GM12874 (cell line): ENCODE measurements at regions not wholly inside any gene's neighbourhood (a gene's known extent, or its start where the extent isn't known, plus 50 kb on each side); places are given as distances from the start of the nearest gene placed in this dataset.

Experiments
- TF ChIP-seq, protein P1 (sequence below): IDR thresholded peaks from 2 replicates; pipeline ENCODE4 v1.5.1; 2011; ENCODE audit warnings: low read depth, mild to moderate bottlenecking, control low read depth, low read length, moderate library complexity; ENCODE audit not compliant: insufficient read depth

DNA sequence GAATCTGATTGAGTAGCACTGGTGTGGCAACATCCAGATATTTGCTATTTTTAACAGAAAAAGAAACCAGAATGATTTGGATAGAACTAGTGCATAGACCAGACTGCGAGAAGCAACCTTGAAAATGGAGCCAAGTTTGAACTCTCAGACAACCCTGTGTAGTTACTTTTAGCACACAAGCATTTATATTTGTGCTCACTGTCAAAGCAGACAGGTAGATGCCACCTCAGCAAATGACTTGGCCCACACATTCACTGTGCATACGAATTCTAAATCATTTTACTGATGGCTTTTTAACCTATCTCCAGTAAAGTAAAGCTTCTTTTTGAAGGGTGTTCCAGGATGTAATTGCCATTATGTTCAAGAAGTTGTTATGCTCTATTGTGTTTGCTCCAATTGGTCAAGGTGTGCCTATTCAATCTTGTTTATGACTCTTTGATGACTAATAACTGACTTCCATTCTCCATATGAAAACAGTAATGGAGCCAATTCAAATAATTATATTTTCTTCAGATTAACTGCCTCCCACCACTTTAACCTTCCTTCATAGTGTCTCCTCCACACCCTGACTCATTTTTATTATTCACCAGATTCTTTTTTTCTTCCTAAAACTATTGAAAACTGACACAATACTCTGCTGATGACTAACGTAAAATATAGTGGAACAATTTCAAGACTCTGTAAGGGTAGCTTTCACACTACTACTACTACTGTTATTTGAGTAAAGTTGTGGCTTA lies 138.5 kb downstream of the CCER1 start:
- TF ChIP-seq, protein P1, sequence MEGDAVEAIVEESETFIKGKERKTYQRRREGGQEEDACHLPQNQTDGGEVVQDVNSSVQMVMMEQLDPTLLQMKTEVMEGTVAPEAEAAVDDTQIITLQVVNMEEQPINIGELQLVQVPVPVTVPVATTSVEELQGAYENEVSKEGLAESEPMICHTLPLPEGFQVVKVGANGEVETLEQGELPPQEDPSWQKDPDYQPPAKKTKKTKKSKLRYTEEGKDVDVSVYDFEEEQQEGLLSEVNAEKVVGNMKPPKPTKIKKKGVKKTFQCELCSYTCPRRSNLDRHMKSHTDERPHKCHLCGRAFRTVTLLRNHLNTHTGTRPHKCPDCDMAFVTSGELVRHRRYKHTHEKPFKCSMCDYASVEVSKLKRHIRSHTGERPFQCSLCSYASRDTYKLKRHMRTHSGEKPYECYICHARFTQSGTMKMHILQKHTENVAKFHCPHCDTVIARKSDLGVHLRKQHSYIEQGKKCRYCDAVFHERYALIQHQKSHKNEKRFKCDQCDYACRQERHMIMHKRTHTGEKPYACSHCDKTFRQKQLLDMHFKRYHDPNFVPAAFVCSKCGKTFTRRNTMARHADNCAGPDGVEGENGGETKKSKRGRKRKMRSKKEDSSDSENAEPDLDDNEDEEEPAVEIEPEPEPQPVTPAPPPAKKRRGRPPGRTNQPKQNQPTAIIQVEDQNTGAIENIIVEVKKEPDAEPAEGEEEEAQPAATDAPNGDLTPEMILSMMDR: no peak

DNA sequence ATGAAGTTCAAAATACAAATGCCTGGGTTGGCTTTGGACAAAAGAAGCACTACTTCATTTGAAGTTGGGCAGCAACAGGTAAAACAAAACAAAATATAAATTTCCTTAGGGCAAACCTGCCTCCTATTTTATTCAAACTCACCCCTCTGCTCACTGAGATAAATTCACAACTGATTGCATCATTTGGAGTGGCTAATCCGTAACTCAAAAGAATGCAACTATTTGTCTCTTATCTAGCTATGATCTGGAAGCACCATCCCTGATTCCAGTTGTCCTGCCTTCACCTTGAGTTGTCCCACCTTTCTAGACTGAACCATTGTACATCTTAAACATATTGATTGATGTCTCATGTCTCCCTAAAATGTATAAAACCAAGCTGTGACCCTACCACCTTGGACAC lies 145.0 kb downstream of the CCER1 start:
- TF ChIP-seq, protein P1: no peak

DNA sequence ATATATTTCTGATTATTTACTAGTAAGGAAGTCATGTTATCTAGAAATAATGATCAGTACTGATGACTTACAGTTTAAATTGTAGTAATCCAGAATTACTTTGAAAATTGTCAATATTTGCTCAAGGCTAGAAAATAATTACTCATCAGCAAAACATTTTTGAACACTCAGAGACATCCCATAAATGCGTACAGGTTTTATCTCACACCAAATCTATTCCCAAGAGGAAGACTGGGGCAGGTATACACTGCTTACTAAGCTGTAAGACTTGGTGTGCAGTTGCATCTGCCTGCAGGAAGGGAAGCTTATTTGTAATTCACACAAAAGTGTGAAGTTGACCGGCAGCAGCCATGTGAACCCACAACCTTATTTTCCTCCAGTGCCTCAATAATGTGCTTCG lies 146.4 kb downstream of the CCER1 start:
- TF ChIP-seq, protein P1: no peak

DNA sequence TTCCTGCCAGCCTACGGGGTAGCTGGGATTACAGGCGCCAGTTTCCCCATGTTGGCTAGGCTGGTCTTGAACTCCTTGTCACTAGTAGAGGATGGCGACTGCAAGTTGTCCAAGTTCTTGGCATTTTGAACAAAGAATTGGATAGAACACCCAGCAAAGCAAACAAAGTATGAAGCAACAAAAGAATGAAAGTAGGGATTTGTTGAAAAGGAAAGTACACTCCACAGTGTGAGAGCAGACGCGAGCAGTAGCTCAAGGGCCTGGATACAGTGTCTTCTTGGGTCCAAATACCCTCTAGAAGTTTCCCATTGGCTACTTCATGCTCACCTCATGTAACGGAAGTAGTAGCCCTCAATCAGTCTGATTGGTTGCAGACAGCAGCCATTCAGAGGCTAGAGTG lies 152.2 kb downstream of the CCER1 start:
- TF ChIP-seq, protein P1: no peak

DNA sequence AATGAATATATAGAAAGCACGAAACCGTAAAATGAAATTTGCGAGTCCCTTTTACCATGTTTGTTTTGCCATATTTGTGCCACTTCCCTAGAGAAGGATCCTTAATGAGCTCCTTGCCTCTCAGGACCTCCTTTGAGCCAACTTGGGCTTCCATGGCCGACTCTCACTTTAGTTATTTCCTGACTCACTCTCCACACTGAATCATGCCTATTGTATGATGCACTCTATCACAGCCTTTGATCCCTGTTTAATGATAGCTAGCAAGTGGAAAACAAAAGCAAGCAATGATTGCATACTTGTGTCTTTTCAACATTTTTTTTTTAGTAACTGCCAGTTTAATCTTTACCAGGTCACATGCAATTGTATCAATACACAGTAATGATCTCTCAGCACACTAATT lies 153.2 kb downstream of the CCER1 start:
- TF ChIP-seq, protein P1: no peak

DNA sequence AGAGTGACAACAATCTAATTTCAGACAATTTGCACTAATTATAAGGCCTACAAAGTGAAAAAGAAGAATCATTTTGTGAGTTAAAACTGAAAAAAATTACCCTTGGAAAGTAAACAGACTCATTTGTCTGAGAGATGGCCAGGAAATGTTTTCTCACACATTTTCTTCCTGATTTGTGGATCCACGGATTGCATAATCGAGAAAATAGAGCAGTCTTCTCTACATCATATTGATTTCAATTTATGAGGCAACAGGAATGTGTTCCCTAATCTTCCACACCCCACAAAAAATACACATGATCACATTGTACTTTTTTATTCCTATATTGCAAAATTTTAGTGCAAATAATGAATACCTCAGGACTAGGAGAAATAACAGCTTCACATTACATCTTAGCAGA lies 160.8 kb downstream of the CCER1 start:
- TF ChIP-seq, protein P1: no peak

DNA sequence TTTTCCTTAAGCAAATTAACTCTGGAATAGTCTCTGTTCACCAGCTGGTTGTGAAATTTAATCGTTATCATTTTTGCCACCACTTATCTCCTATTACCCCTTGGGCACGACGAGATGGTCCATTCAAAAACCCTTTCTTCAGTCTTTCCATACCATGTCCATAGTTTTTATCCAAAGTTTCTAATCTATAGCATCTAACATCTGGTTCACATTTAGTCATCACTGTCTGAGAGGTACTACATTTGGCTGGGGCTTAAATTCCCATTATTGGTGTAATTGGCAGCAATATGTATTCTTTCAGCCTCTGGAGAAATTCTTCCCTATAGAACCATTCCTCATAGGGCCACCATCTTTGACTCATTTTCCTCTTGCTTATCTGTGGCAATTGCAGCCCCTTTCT lies 163.5 kb downstream of the CCER1 start:
- TF ChIP-seq, protein P1: no peak
